ENCODE measurements at regions not wholly inside any gene's neighbourhood (a gene's known extent, or its start where the extent isn't known, plus 50 kb on each side); places are given as distances from the start of the nearest gene placed in this dataset.

DNA sequence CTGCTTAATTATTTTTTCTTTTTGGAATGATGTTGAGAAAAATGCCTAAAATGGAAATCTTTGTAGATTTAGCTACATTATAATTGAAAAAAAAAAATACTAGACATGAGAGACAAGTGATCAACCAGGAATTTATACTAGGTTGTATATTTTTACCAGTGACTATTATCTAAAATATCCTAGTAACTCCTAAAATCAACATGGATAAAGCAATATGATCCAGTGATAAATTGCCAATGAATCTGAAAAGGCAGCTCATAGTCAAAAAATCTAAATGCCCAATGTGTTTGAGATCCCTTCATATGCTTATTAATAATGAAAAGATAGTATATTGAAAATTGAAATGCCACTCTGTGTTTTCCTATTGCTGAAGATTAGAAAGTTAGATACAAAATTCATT lies 778.2 kb downstream of the MTRR start:
- CTCF ChIA-PET = no interaction called here
- peaks cover 11% of the 10 kb centered on the region for H3K9me3 Mint-ChIP-seq (ENCODE audit: low read depth)
- DNase-seq = no peak
- H3K4me3 Mint-ChIP-seq = no peak overlapping the region
- no peaks in the 10 kb centered on the region for H3K4me1 Mint-ChIP-seq
- no peaks in the 10 kb centered on the region for H3K27me3 Mint-ChIP-seq
- peaks cover 1% of the 10 kb centered on the region for H3K36me3 Mint-ChIP-seq
- no peak for ATAC-seq
- H3K27ac Mint-ChIP-seq = no peak overlapping the region

DNA sequence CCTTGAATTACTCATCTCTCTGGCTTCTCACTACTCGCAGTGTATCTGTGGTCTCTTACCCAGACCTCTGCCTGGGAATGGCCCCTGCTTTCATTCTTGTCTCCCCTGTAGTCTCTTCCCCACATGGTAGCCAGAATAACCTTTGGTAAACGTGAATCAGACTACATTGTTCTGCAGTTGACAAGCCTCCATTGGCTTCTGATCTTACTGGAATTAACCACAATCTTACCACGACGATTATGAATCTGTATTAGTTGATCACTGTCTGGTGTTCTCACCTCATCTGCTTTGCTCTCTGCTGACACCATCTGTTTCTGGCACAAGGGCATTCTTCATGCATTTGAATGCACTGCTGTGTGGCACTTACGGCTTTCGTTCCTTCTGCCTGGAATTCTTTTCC lies 781.2 kb downstream of the MTRR start:
- CTCF ChIA-PET = no interaction called here
- no peaks in the 10 kb centered on the region for H3K4me1 Mint-ChIP-seq
- ATAC-seq = no peak

DNA sequence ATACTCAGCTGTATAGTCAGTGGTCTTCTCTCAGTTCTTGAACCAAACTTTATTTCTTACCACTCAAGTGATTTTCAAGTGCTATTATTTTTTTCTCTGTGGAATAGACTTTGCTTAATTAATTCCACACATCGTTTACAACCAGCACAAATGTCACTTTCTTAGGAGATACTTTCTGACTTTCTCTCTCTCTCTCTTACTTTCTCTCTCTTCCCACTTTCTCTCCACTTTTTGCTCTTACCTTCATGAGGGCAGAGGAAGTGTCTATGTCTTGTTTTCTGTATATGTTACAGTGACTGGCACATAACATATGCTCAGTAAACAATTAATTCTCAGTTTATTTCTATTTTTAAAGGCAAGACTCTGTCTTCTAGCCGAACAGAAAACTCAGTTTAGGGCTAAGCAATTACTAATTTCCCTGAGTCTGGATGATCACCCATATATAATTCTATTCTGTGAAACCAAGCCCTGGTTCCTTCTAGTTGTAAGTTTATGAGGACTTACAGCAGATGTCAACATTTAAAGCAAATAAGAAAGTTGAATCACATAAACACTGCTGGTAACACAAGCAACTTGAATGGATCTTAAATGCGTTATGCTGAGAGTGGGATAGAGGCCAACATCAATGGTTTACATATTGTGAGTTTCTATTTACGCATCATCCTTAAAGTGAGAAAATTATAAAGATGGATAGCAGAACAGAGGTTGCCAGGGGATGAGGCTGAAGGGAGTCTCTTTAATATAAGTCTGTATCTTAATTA lies 791.4 kb downstream of the MTRR start:
- Mint-ChIP-seq H3K4me3 (no peak overlapping the region), H3K27me3 (no peaks in the 10 kb centered on the region), H3K27ac (no peak overlapping the region), H3K36me3 (no peaks in the 10 kb centered on the region), H3K9me3 (ENCODE audit: low read depth) (peaks cover 5% of the 10 kb centered on the region), H3K4me1 (no peaks in the 10 kb centered on the region)
- ATAC-seq (no peak), DNase-seq (no peak)
- CTCF ChIA-PET = no interaction called here

More for the DNA sequence above, 781.2 kb downstream of the MTRR start:
- DNase-seq = no peak
- Mint-ChIP-seq H3K4me3 (no peak overlapping the region), H3K36me3 (peaks cover 1% of the 10 kb centered on the region), H3K27ac (no peak overlapping the region), H3K27me3 (no peaks in the 10 kb centered on the region), H3K9me3 (ENCODE audit: low read depth) (peaks cover 15% of the 10 kb centered on the region)

DNA sequence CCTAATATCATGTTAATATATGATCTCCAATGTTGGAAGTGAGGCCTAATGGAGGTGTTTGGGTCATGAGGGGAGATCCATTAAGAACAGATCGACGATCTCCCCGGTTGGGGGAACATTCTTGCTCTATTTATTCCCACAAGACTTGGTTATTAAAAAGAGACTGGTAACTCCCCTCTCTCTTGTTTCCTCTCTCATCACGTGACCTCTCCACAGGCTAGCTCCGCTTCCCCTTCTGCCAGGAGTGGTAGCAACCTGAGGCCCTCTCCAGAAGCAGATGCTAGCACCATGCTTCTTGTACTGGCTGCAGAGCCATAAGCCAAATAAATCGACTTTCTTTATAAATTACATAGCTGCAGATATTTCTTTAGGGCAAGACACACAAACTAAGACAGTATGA lies 794.4 kb downstream of the MTRR start:
- H3K27ac Mint-ChIP-seq = no peak overlapping the region
- no peaks in the 10 kb centered on the region for H3K36me3 Mint-ChIP-seq
- peaks cover 3% of the 10 kb centered on the region for H3K9me3 Mint-ChIP-seq (ENCODE audit: low read depth)
- ATAC-seq = no peak
- no peaks in the 10 kb centered on the region for H3K4me1 Mint-ChIP-seq
- CTCF ChIA-PET = no interaction called here
- no peak for DNase-seq
- H3K27me3 Mint-ChIP-seq = no peaks in the 10 kb centered on the region
- no peak overlapping the region for H3K4me3 Mint-ChIP-seq

DNA sequence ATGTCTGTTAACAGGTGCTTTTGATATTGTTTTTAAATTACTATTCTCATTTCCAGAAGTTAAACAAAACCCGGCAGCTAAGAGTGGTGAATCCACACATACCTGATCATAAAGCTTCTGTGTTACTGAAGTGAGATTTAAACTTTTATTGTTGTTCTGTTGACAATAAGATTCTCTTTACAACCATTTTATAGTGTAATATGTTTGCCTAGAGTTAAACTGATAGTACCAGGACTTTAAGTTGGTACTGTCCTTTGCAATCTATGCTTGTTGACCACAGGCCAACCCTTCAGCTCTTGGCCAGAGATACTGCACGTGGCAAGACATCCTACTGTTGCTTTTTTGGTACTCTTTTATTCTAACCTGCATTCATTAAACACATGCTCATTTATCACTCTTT lies 806.2 kb downstream of the MTRR start:
- DNase-seq (no peak), ATAC-seq (no peak)
- Mint-ChIP-seq H3K4me3 (no peak overlapping the region), H3K36me3 (no peaks in the 10 kb centered on the region), H3K9me3 (ENCODE audit: low read depth) (peaks cover 6% of the 10 kb centered on the region), H3K27me3 (no peaks in the 10 kb centered on the region), H3K4me1 (no peaks in the 10 kb centered on the region), H3K27ac (no peak overlapping the region)
- CTCF ChIA-PET = no interaction called here

DNA sequence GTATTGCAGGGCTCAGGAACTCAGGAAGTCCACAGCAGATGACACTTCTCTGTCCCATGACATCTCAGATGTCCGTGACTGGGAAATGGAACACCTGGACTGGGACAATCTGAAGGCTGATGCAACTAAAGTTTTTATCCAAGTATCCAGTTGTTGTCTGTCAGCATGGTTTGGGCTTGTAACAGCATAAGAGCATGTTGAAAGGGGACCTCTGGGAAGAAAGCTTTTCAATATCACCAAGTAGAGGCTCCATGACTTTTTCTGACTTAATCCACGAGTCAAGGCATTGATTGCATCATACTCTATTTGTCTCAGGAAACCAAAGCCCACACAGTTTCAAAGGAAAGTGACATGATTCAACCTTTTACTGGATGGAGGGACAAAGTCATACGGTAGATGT lies 807.7 kb downstream of the MTRR start:
- Mint-ChIP-seq H3K27ac (no peak overlapping the region), H3K36me3 (no peaks in the 10 kb centered on the region), H3K27me3 (no peaks in the 10 kb centered on the region), H3K9me3 (ENCODE audit: low read depth) (peaks cover 5% of the 10 kb centered on the region), H3K4me3 (no peak overlapping the region), H3K4me1 (no peaks in the 10 kb centered on the region)
- DNase-seq = no peak
- ATAC-seq = no peak
- CTCF ChIA-PET = no interaction called here

DNA sequence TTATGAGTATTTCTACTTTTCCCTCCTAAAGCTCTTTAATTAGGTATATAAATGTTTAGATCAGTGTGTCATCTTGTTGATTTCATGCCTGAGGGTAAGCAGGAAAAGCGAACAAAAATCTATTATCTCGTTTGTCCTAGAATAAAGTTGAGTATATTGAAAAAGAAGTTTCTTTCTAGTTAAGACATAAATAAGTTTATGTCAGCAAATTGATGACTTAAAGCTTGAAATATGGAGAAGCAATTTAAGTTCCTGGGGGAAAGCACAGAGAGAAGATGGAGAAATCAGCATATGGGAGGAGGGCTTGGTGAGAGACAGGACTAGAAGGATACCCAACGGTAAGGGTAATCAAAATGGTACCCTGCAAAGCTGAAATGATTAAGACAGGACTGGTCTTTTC lies 813.4 kb downstream of the MTRR start:
- Mint-ChIP-seq H3K27ac (no peak overlapping the region), H3K4me3 (no peak overlapping the region), H3K4me1 (no peaks in the 10 kb centered on the region), H3K27me3 (no peaks in the 10 kb centered on the region), H3K9me3 (ENCODE audit: low read depth) (peaks cover 7% of the 10 kb centered on the region), H3K36me3 (no peaks in the 10 kb centered on the region)
- ATAC-seq = no peak
- no peak for DNase-seq
- CTCF ChIA-PET = interaction anchor here (0.7 kb wide), 1 partner anchor 37 kb away, joined by 3 read pairs; no protein-coding TSS in a partner anchor

DNA sequence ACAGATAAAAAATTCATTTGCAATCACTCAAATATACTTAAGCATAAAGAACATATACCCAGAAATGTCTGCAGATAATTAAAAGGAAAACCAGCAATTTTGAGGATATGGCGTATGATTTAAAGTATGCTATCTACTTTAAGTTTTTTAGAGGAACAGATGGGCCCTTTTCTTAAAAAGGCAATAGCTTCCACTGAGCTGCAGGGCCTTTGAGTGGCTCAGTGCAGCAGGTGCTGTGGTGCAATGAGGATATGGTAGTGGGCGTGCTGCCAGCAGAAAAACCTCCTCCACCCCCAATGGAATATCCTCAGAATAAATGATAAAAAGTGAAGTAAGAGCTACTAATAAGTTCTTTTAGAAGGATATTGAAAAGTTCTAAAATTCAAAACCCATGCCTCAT lies 814.5 kb downstream of the MTRR start:
- Mint-ChIP-seq H3K27ac (no peak overlapping the region), H3K9me3 (ENCODE audit: low read depth) (peaks cover 2% of the 10 kb centered on the region), H3K4me3 (no peak overlapping the region), H3K27me3 (no peaks in the 10 kb centered on the region), H3K36me3 (no peaks in the 10 kb centered on the region), H3K4me1 (no peaks in the 10 kb centered on the region)
- ATAC-seq = no peak
- DNase-seq = no peak
- CTCF ChIA-PET = no interaction called here

DNA sequence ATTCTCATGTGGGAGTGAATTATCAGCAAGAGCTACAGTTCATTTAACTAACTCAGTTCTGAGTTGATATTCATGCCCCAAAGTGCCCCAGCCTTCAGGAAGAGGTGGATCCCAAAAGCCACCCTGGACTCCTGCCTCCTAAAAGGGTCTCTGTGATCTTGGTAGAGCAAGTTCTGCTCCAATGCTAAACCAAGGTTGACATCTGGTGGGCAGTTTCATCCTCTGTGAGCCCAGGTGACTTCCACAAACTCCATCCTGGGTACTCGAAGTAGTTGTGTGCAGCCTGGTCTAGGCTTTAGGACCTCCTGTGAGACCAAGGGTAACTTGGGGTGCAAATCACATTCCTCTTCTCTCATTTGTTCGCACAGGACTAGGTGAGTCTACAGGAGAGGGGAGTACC lies 816.8 kb downstream of the MTRR start:
- H3K9me3 Mint-ChIP-seq (ENCODE audit: low read depth) = peaks cover 5% of the 10 kb centered on the region
- H3K4me3 Mint-ChIP-seq = no peak overlapping the region
- no peaks in the 10 kb centered on the region for H3K36me3 Mint-ChIP-seq
- H3K27ac Mint-ChIP-seq = no peak overlapping the region
- CTCF ChIA-PET = no interaction called here
- DNase-seq = no peak
- no peaks in the 10 kb centered on the region for H3K27me3 Mint-ChIP-seq
- H3K4me1 Mint-ChIP-seq = no peaks in the 10 kb centered on the region
- no peak for ATAC-seq

DNA sequence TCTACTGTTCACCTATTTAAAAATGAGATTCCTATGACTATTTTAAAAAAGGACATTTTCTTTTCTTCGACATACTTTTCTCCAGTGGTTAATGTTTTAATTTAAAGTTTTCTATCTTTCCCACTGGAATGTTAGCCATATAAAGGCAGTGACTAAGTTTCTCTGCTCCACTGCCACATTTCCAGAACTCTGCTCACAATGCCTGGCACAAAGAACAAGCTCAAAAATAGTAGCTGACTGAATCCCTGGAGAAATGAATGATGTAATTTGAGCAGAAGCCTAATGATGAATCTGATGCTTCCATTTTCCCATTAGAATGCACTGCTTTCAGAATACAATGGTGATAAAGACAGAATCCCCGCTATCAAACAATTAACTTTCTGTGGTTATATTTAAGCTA lies 817.8 kb downstream of the MTRR start:
- Mint-ChIP-seq H3K4me1 (no peaks in the 10 kb centered on the region), H3K36me3 (no peaks in the 10 kb centered on the region), H3K27me3 (no peaks in the 10 kb centered on the region), H3K27ac (no peak overlapping the region), H3K4me3 (no peak overlapping the region), H3K9me3 (ENCODE audit: low read depth) (peaks cover 5% of the 10 kb centered on the region)
- CTCF ChIA-PET = no interaction called here
- ATAC-seq = no peak
- no peak for DNase-seq

DNA sequence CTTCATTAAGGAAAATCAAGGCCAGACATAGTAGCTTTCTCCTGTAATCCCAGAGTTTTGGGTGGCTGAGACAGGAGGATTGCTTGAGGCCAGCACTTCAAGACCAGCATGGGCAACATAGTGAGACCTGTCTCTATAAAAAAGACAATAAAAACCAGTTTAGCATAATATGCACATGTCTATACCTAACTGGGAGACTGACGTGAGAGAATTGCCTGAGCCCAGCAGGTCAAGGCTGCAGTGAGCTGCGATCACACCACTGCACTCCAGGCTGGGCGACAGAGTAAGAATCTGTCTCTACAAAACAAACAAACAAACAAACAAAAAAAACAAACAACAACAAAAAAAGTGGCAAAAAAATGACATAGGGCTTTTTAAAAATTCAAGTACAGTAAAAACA lies 820.8 kb downstream of the MTRR start:
- Mint-ChIP-seq H3K4me1 (no peaks in the 10 kb centered on the region), H3K4me3 (no peak overlapping the region), H3K36me3 (no peaks in the 10 kb centered on the region), H3K9me3 (ENCODE audit: low read depth) (peaks cover 3% of the 10 kb centered on the region), H3K27me3 (no peaks in the 10 kb centered on the region), H3K27ac (no peak overlapping the region)
- ATAC-seq (no peak), DNase-seq (no peak)
- CTCF ChIA-PET = no interaction called here

DNA sequence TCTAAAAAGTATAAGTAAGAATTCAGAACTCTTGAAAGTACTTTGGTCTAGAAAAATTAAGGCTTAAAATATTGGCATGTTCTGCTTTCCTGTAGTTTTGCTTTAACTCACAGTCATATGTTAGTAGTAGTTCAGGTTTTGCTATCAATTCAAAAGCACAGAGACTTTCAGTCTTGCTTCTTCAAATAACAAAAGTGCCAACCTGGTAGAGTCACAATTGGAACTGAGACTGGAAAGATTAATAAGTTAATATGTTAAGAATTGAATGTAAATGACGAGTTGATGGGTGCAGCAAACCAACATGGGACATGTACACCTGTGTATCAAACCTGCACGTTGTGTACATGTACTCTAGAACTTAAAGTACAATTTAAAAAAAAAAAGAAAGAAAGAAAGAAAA lies 822.3 kb downstream of the MTRR start:
- H3K27me3 Mint-ChIP-seq = no peaks in the 10 kb centered on the region
- H3K4me3 Mint-ChIP-seq = no peak overlapping the region
- DNase-seq (no peak), ATAC-seq (no peak)
- CTCF ChIA-PET = no interaction called here
- no peaks in the 10 kb centered on the region for H3K36me3 Mint-ChIP-seq
- no peaks in the 10 kb centered on the region for H3K4me1 Mint-ChIP-seq
- H3K9me3 Mint-ChIP-seq (ENCODE audit: low read depth) = peaks cover 3% of the 10 kb centered on the region
- H3K27ac Mint-ChIP-seq = no peak overlapping the region

DNA sequence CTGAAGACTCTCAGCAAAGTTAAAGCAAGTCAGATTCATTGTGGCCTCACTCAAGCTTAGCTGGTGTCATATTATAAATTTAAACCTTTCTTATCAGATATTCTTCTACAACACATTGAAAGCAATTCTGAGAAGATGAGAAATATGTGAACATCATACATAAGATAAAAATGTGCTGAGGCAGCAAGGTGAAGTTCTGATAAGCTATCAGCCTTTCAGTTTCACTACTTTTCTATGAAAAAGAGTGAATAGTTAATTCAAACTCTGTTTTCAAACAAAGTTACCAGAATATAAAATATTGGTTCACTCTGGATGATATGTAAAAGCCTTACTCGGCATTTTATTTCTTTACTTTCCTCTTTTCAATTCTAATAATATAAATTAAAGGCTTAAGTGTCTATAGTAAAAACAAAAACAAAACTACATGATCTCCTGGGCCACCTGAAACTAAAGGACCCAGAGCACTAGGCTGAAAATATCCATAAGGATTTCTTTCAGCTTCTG lies 824.4 kb downstream of the MTRR start:
- H3K36me3 Mint-ChIP-seq = no peaks in the 10 kb centered on the region

DNA sequence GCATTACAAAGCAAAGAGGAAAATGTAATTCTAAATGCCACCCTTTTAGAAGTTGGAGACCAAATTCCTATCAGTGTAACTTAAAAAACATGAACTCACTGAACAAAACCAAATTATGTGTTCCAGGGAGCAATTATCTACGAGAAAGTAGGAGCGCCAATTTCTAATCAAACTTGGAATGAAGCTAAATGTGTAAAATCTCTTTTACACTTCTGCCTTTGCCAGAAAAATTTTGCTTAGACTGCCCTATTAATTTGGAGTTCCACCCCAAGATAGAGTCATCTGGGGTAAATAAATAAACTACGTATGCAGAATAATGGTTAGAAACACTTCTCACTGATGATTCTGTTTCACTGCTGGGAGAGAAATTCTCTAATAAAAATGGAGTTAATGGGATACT lies 825.6 kb downstream of the MTRR start:
- CTCF ChIA-PET = no interaction called here
- no peak for DNase-seq
- no peak for ATAC-seq
- H3K4me3 Mint-ChIP-seq = no peak overlapping the region
- no peaks in the 10 kb centered on the region for H3K36me3 Mint-ChIP-seq
- no peaks in the 10 kb centered on the region for H3K27me3 Mint-ChIP-seq
- H3K27ac Mint-ChIP-seq = no peak overlapping the region
- H3K9me3 Mint-ChIP-seq (ENCODE audit: low read depth) = peaks cover 3% of the 10 kb centered on the region
- no peaks in the 10 kb centered on the region for H3K4me1 Mint-ChIP-seq

More for the DNA sequence above, 824.4 kb downstream of the MTRR start:
- no peaks in the 10 kb centered on the region for H3K27me3 Mint-ChIP-seq
- no peak for ATAC-seq
- H3K4me3 Mint-ChIP-seq = no peak overlapping the region
- H3K27ac Mint-ChIP-seq = no peak overlapping the region
- H3K9me3 Mint-ChIP-seq (ENCODE audit: low read depth) = peaks cover 3% of the 10 kb centered on the region
- DNase-seq = no peak
- no peaks in the 10 kb centered on the region for H3K4me1 Mint-ChIP-seq
- CTCF ChIA-PET = no interaction called here

Data from activated CD8-positive, alpha-beta memory T cell treated with anti-CD3 and anti-CD28 coated beads, Interleukin-2, amount 10 ng/mL, durations not matched to agents 7 days and 5 days (primary cell).